Frontal cortex (tissue), 3 donors: ENCODE measurements at regions not wholly inside any gene's neighbourhood (a gene's known extent, or its start where the extent isn't known, plus 50 kb on each side); places are given as distances from the start of the nearest gene placed in this dataset.

ENCODE experiments used
- DNase-seq, 2 donors: peaks; one replicate each; pipeline ENCODE4 v3.0.0; 2012; ENCODE audit warnings: low spot score in 2 of 2
- FAIRE-seq: peaks from 2 replicates; lab custom pipeline; 2012; peaks lifted over from hg19 to GRCh38; lab: Jason Lieb, UNC
- donor health status: control.
- donor health status: control.
- donor health status: control.

GRCh38 chr5:67292201-67292940 is 95.8 kb upstream of the CD180 start:
- FAIRE-seq (no peak), DNase-seq (no peak)

GRCh38 chr5:67291671-67292070 is 95.1 kb upstream of the CD180 start:
- FAIRE-seq, result no peak
- DNase-seq, result no peak

- DNase-seq, result no peak
- no peak for FAIRE-seq
These were observed 94.5 kb upstream of the CD180 start for GRCh38 chr5:67291066-67291465.

GRCh38 chr5:67290655-67291054 is 94.1 kb upstream of the CD180 start:
- DNase-seq, result no peak
- FAIRE-seq, result no peak

- no peak for FAIRE-seq
- no peak for DNase-seq
These were observed 93.3 kb upstream of the CD180 start for GRCh38 chr5:67289763-67290521.

GRCh38 chr5:67287510-67288268 is 91.1 kb upstream of the CD180 start:
- DNase-seq, result no peak
- FAIRE-seq, result no peak

- no peak for DNase-seq
- FAIRE-seq, result no peak
These were observed 89.4 kb upstream of the CD180 start for GRCh38 chr5:67286006-67286405.

- DNase-seq (no peak), FAIRE-seq (no peak)
These were observed 87.4 kb upstream of the CD180 start for GRCh38 chr5:67283988-67284487.

GRCh38 chr5:67283275-67283987 is 86.8 kb upstream of the CD180 start:
- peak; percentile 96 for FAIRE-seq
- peak; percentile 12 to 27 for DNase-seq

GRCh38 chr5:67281874-67282273 is 85.3 kb upstream of the CD180 start:
- no peak for DNase-seq
- FAIRE-seq, result no peak

GRCh38 chr5:67273689-67274356 is 77.2 kb upstream of the CD180 start:
- DNase-seq (no peak), FAIRE-seq (no peak)

GRCh38 chr5:67272453-67273130 is 76.0 kb upstream of the CD180 start:
- no peak for FAIRE-seq

GRCh38 chr5:67268231-67269021 is 71.8 kb upstream of the CD180 start:
- FAIRE-seq (peak; percentile 88), DNase-seq (peak; percentile 12 to 23)

More at GRCh38 chr5:67272453-67273130, 76.0 kb upstream of the CD180 start:
- no peak for DNase-seq

- DNase-seq (no peak), FAIRE-seq (no peak)
These were observed 71.1 kb upstream of the CD180 start for GRCh38 chr5:67267512-67268216.

- FAIRE-seq, result no peak
- no peak for DNase-seq
These were observed 70.2 kb upstream of the CD180 start for GRCh38 chr5:67266654-67267350.

- DNase-seq, result no peak
- FAIRE-seq, result no peak
These were observed 69.4 kb upstream of the CD180 start for GRCh38 chr5:67265951-67266350.
